Activated B cell treated with CpG ODN at 0.5 μM for 24 hours (primary cell): ENCODE measurements at regions not wholly inside any gene's neighbourhood (a gene's known extent, or its start where the extent isn't known, plus 50 kb on each side); places are given as distances from the start of the nearest gene placed in this dataset.

Experiments used
- ATAC-seq: fragments of 200-7000 bp; cut with Tn5 transposase; one replicate; pipeline ENCODE4 v1.10.0; 2021; ENCODE audit warnings: low read depth, mild to moderate bottlenecking, moderate library complexity
- CTCF ChIA-PET: fragments of 350-600 bp; sonication (Branson Sonifier 250); formaldehyde crosslinking; loops from one replicate; lab custom pipeline; 2021; ENCODE audit warnings: antibody characterized with exemption; lab: Charles Lee
- POLR2A ChIA-PET: fragments of 350-600 bp; sonication (Branson Sonifier 250); formaldehyde crosslinking; loops from one replicate; lab custom pipeline; 2021; ENCODE audit warnings: antibody characterized with exemption; lab: Charles Lee
- DNase-seq: peaks from one replicate; pipeline ENCODE4 v3.0.0; 2022
- H3K27ac Mint-ChIP-seq: one replicate; pipeline ENCODE4 v1.8.0; 2020; ENCODE audit warnings: mixed read lengths
- H3K27me3 Mint-ChIP-seq: one replicate; pipeline ENCODE4 v1.8.0; 2021; ENCODE audit warnings: mixed read lengths
- H3K36me3 Mint-ChIP-seq: one replicate; pipeline ENCODE4 v1.8.0; 2021; ENCODE audit warnings: low read depth, mixed read lengths
- H3K4me1 Mint-ChIP-seq: one replicate; pipeline ENCODE4 v1.8.0; 2021; ENCODE audit warnings: mixed read lengths
- H3K4me3 Mint-ChIP-seq: one replicate; pipeline ENCODE4 v1.8.0; 2020; ENCODE audit warnings: mild to moderate bottlenecking, mixed read lengths
- H3K9me3 Mint-ChIP-seq: one replicate; pipeline ENCODE4 v1.8.0; 2020; ENCODE audit warnings: mixed read lengths
- intact Hi-C: fragments of 100-400 bp; cut with micrococcal nuclease; formaldehyde crosslinking; loops from one replicate; pipeline ENCODE4 v1.15.1; 2024
- TF ChIP-seq, protein P1 (sequence below): fragments of 200-600 bp; IDR thresholded peaks from one replicate; pipeline ENCODE4 v1.8.0; 2022; ENCODE audit warnings: antibody characterized with exemption, mild to moderate bottlenecking

DNA sequence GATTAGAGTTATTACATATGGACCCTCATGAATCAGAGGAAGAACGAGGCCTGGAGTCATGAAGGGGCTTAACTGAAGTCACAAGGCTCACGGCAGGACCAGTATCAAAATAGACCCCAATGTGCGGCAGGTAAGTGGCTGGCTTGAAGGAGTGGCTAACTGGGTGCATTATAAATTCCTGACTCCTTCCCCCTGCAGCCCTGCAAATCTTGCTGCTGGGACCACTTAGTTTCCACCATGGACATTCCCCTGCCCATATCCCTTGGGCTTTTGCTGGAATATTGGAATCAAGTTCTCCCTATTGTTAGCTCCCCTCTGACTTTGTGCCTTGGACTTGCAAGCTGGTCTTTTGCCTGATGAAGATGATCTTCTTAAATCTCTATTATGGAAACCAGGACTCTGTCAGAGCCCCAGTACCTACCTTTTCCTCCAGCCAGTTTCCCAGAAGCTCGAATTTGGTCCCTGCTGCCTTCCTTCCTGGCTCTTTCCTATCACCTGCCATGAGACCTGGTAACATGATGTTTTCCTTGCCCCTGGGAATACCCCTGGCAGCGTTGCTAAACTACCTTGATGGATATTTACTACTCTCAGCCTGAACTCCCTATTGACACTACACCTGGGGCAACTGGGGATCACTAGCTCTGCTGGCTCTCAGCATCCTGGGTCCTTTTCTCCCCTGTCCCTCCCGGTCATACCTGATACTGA is 156.0 kb upstream of the JUN start:
- intact Hi-C loops = no loop called here
- no peak overlapping the region for H3K27ac Mint-ChIP-seq
- CTCF ChIA-PET = no interaction called here

DNA sequence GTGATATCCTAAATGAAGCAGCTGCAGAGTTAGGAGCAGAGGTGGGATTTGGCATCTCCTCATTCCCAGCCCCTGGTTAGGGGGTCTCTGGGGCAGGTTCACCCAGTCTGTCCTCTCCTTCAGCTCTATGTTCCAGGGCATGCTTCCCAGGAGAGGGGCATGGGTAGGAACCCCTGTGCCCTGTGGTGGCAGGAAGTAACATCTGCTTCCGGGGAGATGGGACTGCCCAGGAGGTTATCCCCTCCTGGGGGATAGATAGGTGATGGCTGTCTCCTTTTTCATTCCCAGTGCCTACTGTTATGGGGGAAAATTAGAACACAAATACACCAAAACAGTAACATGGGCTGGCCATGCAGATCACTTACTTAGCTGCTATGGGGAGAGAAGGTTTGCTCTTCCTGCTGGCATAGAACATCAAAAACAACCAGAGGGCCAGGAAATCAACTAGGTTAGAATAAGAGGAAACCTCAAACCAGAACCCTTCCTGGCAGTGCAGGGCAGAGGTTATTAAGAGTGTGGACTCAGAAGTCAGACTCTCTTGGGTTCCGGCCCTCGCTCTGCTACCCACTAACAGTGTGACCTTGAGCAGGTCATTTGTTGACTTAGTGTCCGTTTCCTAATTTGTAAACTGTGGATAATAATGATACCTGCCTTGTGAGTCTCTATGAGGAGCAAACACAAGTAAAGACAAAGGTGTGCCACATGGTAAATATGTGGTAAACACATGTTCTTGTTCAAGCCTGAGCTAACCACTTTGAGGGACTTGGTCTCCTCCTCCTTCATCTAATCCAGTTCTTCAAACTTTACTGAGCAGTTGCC is 157.8 kb upstream of the JUN start:
- no peaks in the 10 kb centered on the region for H3K36me3 Mint-ChIP-seq
- peak overlapping the region; percentile 20 for H3K4me3 Mint-ChIP-seq
- no peak for DNase-seq
- intact Hi-C loops = no loop called here
- H3K9me3 Mint-ChIP-seq = no peaks in the 10 kb centered on the region
- H3K4me1 Mint-ChIP-seq = peaks cover 44% of the 10 kb centered on the region
- peak; percentile 42 for ATAC-seq
- H3K27me3 Mint-ChIP-seq = no peaks in the 10 kb centered on the region
- peak overlapping the region; percentile 76 for H3K27ac Mint-ChIP-seq
- TF ChIP-seq, protein P1, sequence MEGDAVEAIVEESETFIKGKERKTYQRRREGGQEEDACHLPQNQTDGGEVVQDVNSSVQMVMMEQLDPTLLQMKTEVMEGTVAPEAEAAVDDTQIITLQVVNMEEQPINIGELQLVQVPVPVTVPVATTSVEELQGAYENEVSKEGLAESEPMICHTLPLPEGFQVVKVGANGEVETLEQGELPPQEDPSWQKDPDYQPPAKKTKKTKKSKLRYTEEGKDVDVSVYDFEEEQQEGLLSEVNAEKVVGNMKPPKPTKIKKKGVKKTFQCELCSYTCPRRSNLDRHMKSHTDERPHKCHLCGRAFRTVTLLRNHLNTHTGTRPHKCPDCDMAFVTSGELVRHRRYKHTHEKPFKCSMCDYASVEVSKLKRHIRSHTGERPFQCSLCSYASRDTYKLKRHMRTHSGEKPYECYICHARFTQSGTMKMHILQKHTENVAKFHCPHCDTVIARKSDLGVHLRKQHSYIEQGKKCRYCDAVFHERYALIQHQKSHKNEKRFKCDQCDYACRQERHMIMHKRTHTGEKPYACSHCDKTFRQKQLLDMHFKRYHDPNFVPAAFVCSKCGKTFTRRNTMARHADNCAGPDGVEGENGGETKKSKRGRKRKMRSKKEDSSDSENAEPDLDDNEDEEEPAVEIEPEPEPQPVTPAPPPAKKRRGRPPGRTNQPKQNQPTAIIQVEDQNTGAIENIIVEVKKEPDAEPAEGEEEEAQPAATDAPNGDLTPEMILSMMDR = no peak
- ChIA-PET POLR2A (interaction anchor here (0.6 to 2.9 kb wide), 2 partner anchors 26 to 156 kb away, joined by 6 to 24 read pairs; no protein-coding TSS in a partner anchor), CTCF (no interaction called here)

More for the DNA sequence above, 156.0 kb upstream of the JUN start:
- ATAC-seq (no peak), DNase-seq (no peak)
- Mint-ChIP-seq H3K4me1 (peaks cover 41% of the 10 kb centered on the region), H3K36me3 (no peaks in the 10 kb centered on the region), H3K27me3 (no peaks in the 10 kb centered on the region), H3K4me3 (no peak overlapping the region), H3K9me3 (no peaks in the 10 kb centered on the region)
- TF ChIP-seq, protein P1 = no peak
- POLR2A ChIA-PET = no interaction called here

DNA sequence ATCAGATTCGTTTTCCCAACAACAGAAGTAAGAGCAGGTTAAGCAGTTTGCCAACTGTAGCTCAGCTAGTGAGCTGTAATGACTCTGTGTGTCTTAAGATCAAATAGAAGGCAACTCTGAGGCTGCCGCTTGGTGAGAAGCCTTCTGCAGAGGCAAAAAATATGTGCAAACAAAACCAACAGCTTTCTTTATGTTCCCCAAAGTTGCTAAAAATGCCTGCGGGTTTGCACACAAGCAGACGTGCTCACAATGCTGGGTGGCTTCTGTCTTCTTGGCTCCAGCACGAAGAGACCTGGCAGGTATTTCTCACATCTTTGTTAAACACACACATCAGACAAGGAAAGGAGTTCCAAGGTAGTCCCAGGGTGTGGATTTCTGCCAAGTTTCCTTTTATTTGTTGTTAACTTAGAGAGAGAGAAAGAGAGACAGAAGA is 158.9 kb upstream of the JUN start:
- DNase-seq (no peak), ATAC-seq (no peak)
- intact Hi-C loops = no loop called here
- peaks cover 44% of the 10 kb centered on the region for H3K4me1 Mint-ChIP-seq
- POLR2A ChIA-PET = interaction anchor here (0.6 to 2.9 kb wide), 3 partner anchors 25 to 158 kb away, joined by 3 to 24 read pairs (median 6); no protein-coding TSS in a partner anchor
- no peaks in the 10 kb centered on the region for H3K9me3 Mint-ChIP-seq
- no peaks in the 10 kb centered on the region for H3K36me3 Mint-ChIP-seq
- CTCF ChIA-PET = no interaction called here
- no peaks in the 10 kb centered on the region for H3K27me3 Mint-ChIP-seq
- no peak overlapping the region for H3K27ac Mint-ChIP-seq
- TF ChIP-seq, protein P1 = no peak
- no peak overlapping the region for H3K4me3 Mint-ChIP-seq

DNA sequence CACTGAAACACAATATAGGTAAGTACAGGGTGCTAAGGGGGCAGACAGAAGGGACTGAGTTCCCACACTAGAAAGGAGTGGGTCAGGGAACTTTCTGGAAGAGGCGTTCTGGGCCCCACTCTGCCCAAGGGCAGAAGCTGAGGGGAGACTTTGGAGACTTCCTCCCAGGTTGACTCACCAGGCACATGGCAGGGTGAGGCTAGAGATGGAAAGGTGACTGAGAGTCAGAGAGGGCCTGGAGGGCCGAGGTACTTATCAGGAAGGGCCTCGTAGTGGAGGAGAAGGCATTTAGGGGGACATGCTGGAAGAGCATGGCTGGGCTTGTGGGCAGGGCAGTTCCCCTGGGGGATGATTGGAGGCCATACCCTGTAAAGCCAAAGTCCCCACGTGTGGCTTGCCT is 159.9 kb upstream of the JUN start:
- POLR2A ChIA-PET = interaction anchor here (2.9 kb wide), 1 partner anchor 24 kb away, joined by 24 read pairs; no protein-coding TSS in a partner anchor
- Mint-ChIP-seq H3K9me3 (no peaks in the 10 kb centered on the region), H3K4me1 (peaks cover 48% of the 10 kb centered on the region), H3K27me3 (no peaks in the 10 kb centered on the region), H3K36me3 (no peaks in the 10 kb centered on the region), H3K27ac (no peak overlapping the region), H3K4me3 (no peak overlapping the region)
- DNase-seq (no peak), ATAC-seq (no peak)
- TF ChIP-seq, protein P1 = no peak
- intact Hi-C loops = no loop called here
- CTCF ChIA-PET = no interaction called here

DNA sequence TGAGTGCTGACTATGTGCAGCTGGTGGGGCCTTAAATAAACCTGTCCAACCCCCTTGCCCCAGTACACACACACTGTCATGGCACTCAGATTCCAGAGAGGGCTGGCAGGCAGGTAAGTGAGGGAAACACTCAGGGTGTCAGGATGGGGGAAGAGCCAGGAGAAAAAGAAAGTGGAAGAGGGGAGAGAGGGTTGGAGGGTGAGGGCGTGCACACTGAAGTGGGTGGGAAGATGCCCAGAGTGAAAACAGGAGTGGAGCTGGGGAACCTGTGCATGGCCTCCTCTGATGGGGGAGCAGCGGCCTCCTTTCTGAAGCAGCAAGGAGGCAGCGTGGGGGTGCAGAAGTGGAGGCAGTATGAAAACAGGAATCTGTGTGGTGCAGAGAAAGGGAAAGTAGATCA is 160.6 kb upstream of the JUN start:
- intact Hi-C loops = no loop called here
- Mint-ChIP-seq H3K36me3 (no peaks in the 10 kb centered on the region), H3K9me3 (no peaks in the 10 kb centered on the region), H3K4me3 (no peak overlapping the region), H3K27me3 (no peaks in the 10 kb centered on the region), H3K4me1 (peaks cover 48% of the 10 kb centered on the region), H3K27ac (no peak overlapping the region)
- ChIA-PET CTCF (no interaction called here), POLR2A (no interaction called here)
- ATAC-seq (no peak), DNase-seq (no peak)
- TF ChIP-seq, protein P1 = no peak
